ENCODE measurements at regions not wholly inside any gene's neighbourhood (a gene's known extent, or its start where the extent isn't known, plus 50 kb on each side); places are given as distances from the start of the nearest gene placed in this dataset.

DNA sequence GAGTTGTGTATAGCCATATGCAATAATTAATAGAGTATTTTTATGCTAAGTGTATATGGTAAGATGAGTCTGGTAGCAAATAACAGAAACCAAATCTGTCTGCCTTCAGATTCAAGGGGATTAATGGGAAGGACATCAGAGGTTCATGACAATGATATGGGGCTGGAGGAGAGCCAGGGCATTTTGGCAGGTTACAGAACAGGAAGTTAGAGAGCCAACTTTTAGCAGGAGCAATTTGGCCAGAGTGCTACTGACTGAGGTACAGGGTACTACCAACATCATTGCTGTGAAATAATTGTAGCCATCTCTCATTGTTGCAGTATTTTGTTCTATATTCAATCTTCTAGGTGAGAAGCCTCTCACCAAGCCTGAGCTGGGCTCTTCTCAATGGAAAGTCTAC, 210.9 kb upstream of the FAM47A start:
- no peak for TF ChIP-seq CTCF (conservative IDR thresholded peaks at IDR 0.05)
- no peak for TF ChIP-seq ZFX (IDR thresholded peaks at IDR 0.05)

All from C4-2B (cell line).